Neuronal stem cell (in vitro differentiated cells): ENCODE measurements at regions not wholly inside any gene's neighbourhood (a gene's known extent, or its start where the extent isn't known, plus 50 kb on each side); places are given as distances from the start of the nearest gene placed in this dataset.

Experiments used
- DNase-seq: peaks from one replicate; pipeline ENCODE4 v3.0.0-alpha.2; 2013; ENCODE audit warnings: low spot score
- H2AFZ ChIP-seq: one replicate; pipeline ENCODE4 v1.6.1; 2013; ENCODE audit warnings: mild to moderate bottlenecking, low read length, inconsistent platforms
- H2AK5ac ChIP-seq: 2 replicates; pipeline ENCODE4 v1.6.1; 2013; ENCODE audit warnings: low read depth, mild to moderate bottlenecking, inconsistent platforms, low read length, moderate library complexity, mixed read lengths
- H2BK120ac ChIP-seq: 2 replicates; pipeline ENCODE4 v1.6.1; 2013; ENCODE audit warnings: low read depth, mild to moderate bottlenecking, inconsistent platforms, low read length, moderate library complexity, mixed read lengths
- H2BK12ac ChIP-seq: one replicate; pipeline ENCODE4 v1.6.1; 2013; ENCODE audit warnings: low read length, inconsistent platforms
- H2BK15ac ChIP-seq: 2 replicates; pipeline ENCODE4 v1.6.1; 2013; ENCODE audit warnings: mild to moderate bottlenecking, low read length, inconsistent platforms, mixed read lengths
- H2BK5ac ChIP-seq: one replicate; pipeline ENCODE4 v1.6.1; 2013; ENCODE audit warnings: inconsistent platforms, mild to moderate bottlenecking, low read length, moderate library complexity
- H3K14ac ChIP-seq: one replicate; pipeline ENCODE4 v1.6.1; 2013; ENCODE audit warnings: low read length, inconsistent platforms
- H3K18ac ChIP-seq: 2 replicates; pipeline ENCODE4 v1.6.1; 2013; ENCODE audit warnings: low read length, inconsistent platforms
- H3K23ac ChIP-seq: 2 replicates; pipeline ENCODE4 v1.6.1; 2013; ENCODE audit warnings: low read depth, mild to moderate bottlenecking, mixed read lengths, low read length, inconsistent platforms; ENCODE audit not compliant: poor library complexity
- H3K27ac ChIP-seq: replicated peaks from 3 replicates; pipeline ENCODE4 v1.5.1; 2013; ENCODE audit warnings: low read length, inconsistent platforms
- H3K27me3 ChIP-seq, 3 experiments: 2 replicates each; pipeline ENCODE4 v1.6.1; 2013; ENCODE audit warnings: low read length in 3 of 3, mild to moderate bottlenecking in 2 of 3, inconsistent platforms in 1 of 3, low read depth in 1 of 3, mixed read lengths in 1 of 3, moderate library complexity in 1 of 3; ENCODE audit not compliant: control insufficient read depth in 3 of 3, insufficient read depth in 3 of 3
- H3K36me3 ChIP-seq, 2 donors: replicated peaks in 1 of 2; 2 replicates each; pipeline ENCODE4 v1.6.1; 2013; ENCODE audit warnings: low read length in 2 of 2; ENCODE audit not compliant: control insufficient read depth in 2 of 2, insufficient read depth in 2 of 2
- H3K4ac ChIP-seq: 2 replicates; pipeline ENCODE4 v1.6.1; 2013; ENCODE audit warnings: inconsistent platforms, mild to moderate bottlenecking, low read length, moderate library complexity
- H3K4me1 ChIP-seq, 2 donors: 1 replicate in 1 of 2; 2 replicates in 1 of 2; pipeline ENCODE4 v1.6.1; 2013; ENCODE audit warnings: low read length in 2 of 2, low read depth in 1 of 2; ENCODE audit not compliant: control insufficient read depth in 2 of 2, insufficient read depth in 1 of 2
- H3K4me2 ChIP-seq: one replicate; pipeline ENCODE4 v1.6.1; 2013; ENCODE audit warnings: mild to moderate bottlenecking, low read length, inconsistent platforms; ENCODE audit not compliant: insufficient read depth, poor library complexity, severe bottlenecking
- H3K4me3 ChIP-seq, 2 donors: 2 replicates each; pipeline ENCODE4 v1.5.1; 2013; ENCODE audit warnings: low read length in 2 of 2, mild to moderate bottlenecking in 2 of 2, inconsistent platforms in 1 of 2, moderate library complexity in 1 of 2
- H3K79me1 ChIP-seq: one replicate; pipeline ENCODE4 v1.6.1; 2013; ENCODE audit warnings: low read depth, mild to moderate bottlenecking, inconsistent platforms, low read length, moderate library complexity
- H3K9ac ChIP-seq: one replicate; pipeline ENCODE4 v1.6.1; 2013; ENCODE audit warnings: mild to moderate bottlenecking, low read depth, low read length, inconsistent platforms; ENCODE audit not compliant: poor library complexity
- H3K9me3 ChIP-seq, 2 donors: replicated peaks in 1 of 2; 2 replicates each; pipeline versions ENCODE3 to v1.6.1; 2013; ENCODE audit warnings: low read length in 2 of 2, mild to moderate bottlenecking in 2 of 2, inconsistent platforms in 1 of 2, low read depth in 1 of 2, mixed read lengths in 1 of 2, moderate library complexity in 1 of 2; ENCODE audit not compliant: control insufficient read depth in 2 of 2, insufficient read depth in 1 of 2
- H4K8ac ChIP-seq: one replicate; pipeline ENCODE4 v1.6.1; 2013; ENCODE audit warnings: low read depth, mild to moderate bottlenecking, inconsistent platforms, low read length, moderate library complexity
- H4K91ac ChIP-seq: one replicate; pipeline ENCODE4 v1.6.1; 2013; ENCODE audit warnings: low read length, low read depth, mild to moderate bottlenecking, inconsistent platforms; ENCODE audit not compliant: poor library complexity
- WGBS, 2 donors: extraction: QIAGEN DNeasy Blood & Tissue Kit; methylation state at CpG; one replicate each; pipeline ENCODE4 v1.1.7; 2013; ENCODE audit warnings: missing lambda C conversion rate in 2 of 2, mixed read lengths in 1 of 2; ENCODE audit not compliant: insufficient read length in 2 of 2, insufficient replicate concordance in 1 of 2; ENCODE audit errors: extremely low coverage in 2 of 2; 5-methylcytosine and 5-hydroxymethylcytosine counted together

DNA sequence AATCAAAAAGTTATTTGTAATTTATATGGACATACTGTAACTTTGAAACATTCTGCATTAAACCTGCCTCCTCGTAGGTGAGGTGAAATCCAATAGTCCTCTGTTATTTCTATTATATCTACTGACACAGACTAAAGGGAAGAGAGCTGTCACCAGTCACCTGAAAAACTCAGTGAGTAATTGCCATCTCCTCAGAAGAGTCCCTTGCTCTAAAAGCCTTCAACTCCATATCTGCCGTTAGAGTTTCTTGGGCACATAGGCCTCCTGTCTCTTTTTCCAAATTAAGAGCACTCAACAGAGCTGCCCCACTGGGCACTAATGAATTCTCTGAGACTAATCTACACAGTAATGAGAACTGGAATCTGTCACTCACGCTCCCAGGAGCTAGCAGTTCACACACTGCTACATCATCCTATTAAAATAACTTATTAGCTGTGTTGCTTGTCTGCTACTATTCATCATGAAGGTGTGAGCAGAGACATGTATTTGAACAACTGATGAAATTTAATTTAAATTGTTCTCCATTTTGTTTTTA lies 67.3 kb upstream of the VCAN start:
- Histone ChIP-seq H3K4me2 (no peak overlapping the region), H3K4me1 (peaks cover 0 to 4% of the 10 kb centered on the region in 2 donors), H4K8ac (no peak overlapping the region), H4K91ac (no peak overlapping the region), H3K18ac (no peak overlapping the region), H2AFZ (peak overlapping the region; percentile 60), H3K4ac (no peak overlapping the region), H3K9me3 (no peaks in the 10 kb centered on the region), H2BK12ac (no peak overlapping the region), H3K79me1 (no peaks in the 10 kb centered on the region), H3K4me3 (no peak overlapping the region), H3K14ac (no peak overlapping the region), H3K27ac (no peak overlapping the region), H3K23ac (no peak overlapping the region), H2BK5ac (no peak overlapping the region), H3K27me3 (no peaks in the 10 kb centered on the region), H3K36me3 (no peaks in the 10 kb centered on the region), H3K9ac (no peak overlapping the region), H2BK120ac (no peak overlapping the region), H2BK15ac (no peak overlapping the region), H2AK5ac (no peak overlapping the region)
- WGBS, 2 donors: no CpG with 5 or more reads among the region's 3 CpGs
- DNase-seq: peak; percentile 29

- H3K79me1 ChIP-seq: no peaks in the 10 kb centered on the region
- H2BK5ac ChIP-seq: no peak overlapping the region
- no peaks in the 10 kb centered on the region for H3K9me3 ChIP-seq
- no peak overlapping the region for H3K27ac ChIP-seq
- no peak overlapping the region for H3K14ac ChIP-seq
- no peak overlapping the region for H4K8ac ChIP-seq
- no peak overlapping the region for H2AK5ac ChIP-seq
- no peaks in the 10 kb centered on the region for H3K27me3 ChIP-seq
- DNase-seq: no peak
- no peak overlapping the region for H2BK12ac ChIP-seq
- H3K4me2 ChIP-seq: no peak overlapping the region
- H2BK120ac ChIP-seq: no peak overlapping the region
- no peak overlapping the region for H3K18ac ChIP-seq
- no peak overlapping the region for H3K23ac ChIP-seq
- H3K9ac ChIP-seq: no peak overlapping the region
- H3K36me3 ChIP-seq: no peaks in the 10 kb centered on the region
- no peak overlapping the region for H3K4me3 ChIP-seq
- no peak overlapping the region for H3K4ac ChIP-seq
- H2AFZ ChIP-seq: no peak overlapping the region
- no peak overlapping the region for H4K91ac ChIP-seq
- H2BK15ac ChIP-seq: no peak overlapping the region
- no CpG with 5 or more reads among the region's 3 CpGs for WGBS, 2 donors
- H3K4me1 ChIP-seq: peaks cover 0 to 4% of the 10 kb centered on the region in 2 donors
Measured at GRCh38 chr5:83405662-83406061, 65.9 kb upstream of the VCAN start.

DNA sequence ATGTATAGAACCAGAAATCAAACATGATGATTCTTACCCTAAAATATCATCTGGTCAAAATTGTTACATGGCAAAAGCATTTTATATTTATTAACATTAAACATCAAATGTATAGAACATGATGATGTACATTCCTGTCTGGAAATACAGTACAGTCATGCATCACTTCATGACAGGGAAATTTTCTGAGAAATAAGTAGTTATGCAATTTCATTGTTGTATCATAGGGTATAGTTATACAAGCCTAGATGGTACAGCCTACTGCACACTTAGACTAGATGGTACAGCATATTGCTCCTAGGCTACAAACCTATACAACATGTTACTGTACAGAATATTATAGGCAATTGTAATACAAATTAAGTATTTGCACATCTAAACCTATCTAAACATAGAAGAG lies 64.6 kb upstream of the VCAN start:
- Histone ChIP-seq H4K91ac (no peak overlapping the region), H2BK5ac (no peak overlapping the region), H3K23ac (no peak overlapping the region), H3K18ac (no peak overlapping the region), H3K79me1 (no peaks in the 10 kb centered on the region), H3K27me3 (no peaks in the 10 kb centered on the region), H4K8ac (no peak overlapping the region), H3K27ac (no peak overlapping the region), H2BK12ac (no peak overlapping the region), H2AFZ (no peak overlapping the region), H3K4me3 (no peak overlapping the region), H3K4me2 (no peak overlapping the region), H2AK5ac (no peak overlapping the region), H2BK120ac (no peak overlapping the region), H3K14ac (no peak overlapping the region), H3K36me3 (no peaks in the 10 kb centered on the region), H2BK15ac (no peak overlapping the region), H3K9ac (no peak overlapping the region), H3K9me3 (no peaks in the 10 kb centered on the region), H3K4ac (no peak overlapping the region), H3K4me1 (peaks cover 0 to under 1% of the 10 kb centered on the region in 2 donors)
- no peak for DNase-seq

- no peak overlapping the region for H2BK5ac ChIP-seq
- no peak overlapping the region for H3K9ac ChIP-seq
- no peak overlapping the region for H3K27ac ChIP-seq
- H3K4me1 ChIP-seq: no peaks in the 10 kb centered on the region
- H3K79me1 ChIP-seq: no peaks in the 10 kb centered on the region
- H4K8ac ChIP-seq: no peak overlapping the region
- H2BK120ac ChIP-seq: no peak overlapping the region
- H3K18ac ChIP-seq: no peak overlapping the region
- no peak overlapping the region for H4K91ac ChIP-seq
- no peak overlapping the region for H2AK5ac ChIP-seq
- no peak overlapping the region for H3K23ac ChIP-seq
- DNase-seq: no peak
- H3K4ac ChIP-seq: no peak overlapping the region
- H2BK15ac ChIP-seq: no peak overlapping the region
- H3K14ac ChIP-seq: no peak overlapping the region
- no peaks in the 10 kb centered on the region for H3K27me3 ChIP-seq
- H2AFZ ChIP-seq: no peak overlapping the region
- H3K4me3 ChIP-seq: no peak overlapping the region
- no peak overlapping the region for H2BK12ac ChIP-seq
- H3K36me3 ChIP-seq: no peaks in the 10 kb centered on the region
- no peak overlapping the region for H3K4me2 ChIP-seq
- no peaks in the 10 kb centered on the region for H3K9me3 ChIP-seq
Measured at GRCh38 chr5:83407931-83408330, 63.6 kb upstream of the VCAN start.
